HG03558 (cell line): ENCODE measurements at regions not wholly inside any gene's neighbourhood (a gene's known extent, or its start where the extent isn't known, plus 50 kb on each side); places are given as distances from the start of the nearest gene placed in this dataset.

Experiments
- ATAC-seq: cut with Tn5 transposase; IDR thresholded peaks from one replicate; pipeline ENCODE4 v1.9.1; 2021; ENCODE audit warnings: moderate number of reproducible peaks; ENCODE audit not compliant: unreplicated experiment; ENCODE audit errors: extremely low read depth

GRCh38 chr1:50300297-50300696, 122.9 kb downstream of the DMRTA2 start:
- ATAC-seq = no peak

- ATAC-seq = no peak
These were observed 127.7 kb downstream of the DMRTA2 start for GRCh38 chr1:50295566-50295965.

GRCh38 chr1:50292276-50292675, 131.0 kb downstream of the DMRTA2 start:
- ATAC-seq = no peak

- ATAC-seq = no peak
These were observed 133.7 kb downstream of the DMRTA2 start for GRCh38 chr1:50289495-50289894.

GRCh38 chr1:50285994-50286393, 137.2 kb downstream of the DMRTA2 start:
- no peak for ATAC-seq

- ATAC-seq = no peak
These were observed 143.5 kb downstream of the DMRTA2 start for GRCh38 chr1:50279622-50280330.

- ATAC-seq = no peak
These were observed 144.3 kb downstream of the DMRTA2 start for GRCh38 chr1:50278961-50279360.

GRCh38 chr1:50278410-50278809, 144.8 kb downstream of the DMRTA2 start:
- no peak for ATAC-seq

- ATAC-seq = no peak
These were observed 147.7 kb downstream of the DMRTA2 start for GRCh38 chr1:50275566-50275965.

GRCh38 chr1:50272912-50273311, 150.3 kb downstream of the DMRTA2 start:
- ATAC-seq = no peak

GRCh38 chr1:50271968-50272578, 151.2 kb downstream of the DMRTA2 start:
- no peak for ATAC-seq

- no peak for ATAC-seq
These were observed 151.9 kb downstream of the DMRTA2 start for GRCh38 chr1:50271337-50271736.

- ATAC-seq = no peak
These were observed 152.3 kb downstream of the DMRTA2 start for GRCh38 chr1:50270926-50271325.

GRCh38 chr1:50268049-50268448, 155.2 kb downstream of the DMRTA2 start:
- ATAC-seq = no peak

GRCh38 chr1:50266509-50266908, 156.7 kb downstream of the DMRTA2 start:
- ATAC-seq = no peak

GRCh38 chr1:50265790-50266314, 157.1 kb downstream of the ELAVL4 start:
- ATAC-seq = no peak

- no peak for ATAC-seq
These were observed 155.9 kb downstream of the ELAVL4 start for GRCh38 chr1:50264590-50264989.

GRCh38 chr1:50262436-50262835, 153.7 kb downstream of the ELAVL4 start:
- no peak for ATAC-seq

- no peak for ATAC-seq
These were observed 153.2 kb downstream of the ELAVL4 start for GRCh38 chr1:50261951-50262350.

- ATAC-seq = no peak
These were observed 149.4 kb downstream of the ELAVL4 start for GRCh38 chr1:50257940-50258685.

- ATAC-seq = no peak
These were observed 148.3 kb downstream of the ELAVL4 start for GRCh38 chr1:50257029-50257428.
